ENCODE measurements at regions not wholly inside any gene's neighbourhood (a gene's known extent, or its start where the extent isn't known, plus 50 kb on each side); places are given as distances from the start of the nearest gene placed in this dataset.

DNA sequence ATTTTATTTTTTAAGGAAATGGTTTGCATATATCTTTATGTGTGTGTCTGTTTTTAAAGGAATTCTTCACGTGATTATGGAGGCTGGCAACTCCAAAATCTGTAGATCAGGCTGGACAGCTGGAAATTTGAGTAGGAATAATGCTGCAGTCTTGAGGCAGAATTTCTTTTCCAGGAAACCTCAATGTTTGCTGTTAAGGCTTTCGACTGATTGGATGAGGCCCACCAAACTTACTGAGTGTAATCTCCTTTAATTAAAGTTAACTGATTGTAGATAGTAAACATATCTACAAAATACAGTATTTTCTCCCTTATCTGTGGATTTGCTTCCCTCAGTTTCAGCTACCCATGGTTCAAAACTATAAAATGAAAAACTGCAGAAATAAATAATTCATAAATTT is 883.1 kb downstream of the TTLL7 start:
- CTCF ChIA-PET: no interaction called here
- Mint-ChIP-seq H3K4me1 (peaks cover 8% of the 10 kb centered on the region), H3K9me3 (no peaks in the 10 kb centered on the region), H3K4me3 (no peak overlapping the region), H3K27me3 (ENCODE audit: low read depth) (no peaks in the 10 kb centered on the region), H3K36me3 (no peaks in the 10 kb centered on the region), H3K27ac (no peak overlapping the region)
- no peak for ATAC-seq
- TF ChIP-seq KAT7 (CRISPR knock-in tag; IDR thresholded peaks at IDR 0.05; ENCODE audit: borderline replicate concordance): no peak
- TF ChIP-seq NR3C1 (CRISPR knock-in tag; conservative IDR thresholded peaks at IDR 0.05; ENCODE audit: low read depth): no peak
- TF ChIP-seq, protein P1, sequence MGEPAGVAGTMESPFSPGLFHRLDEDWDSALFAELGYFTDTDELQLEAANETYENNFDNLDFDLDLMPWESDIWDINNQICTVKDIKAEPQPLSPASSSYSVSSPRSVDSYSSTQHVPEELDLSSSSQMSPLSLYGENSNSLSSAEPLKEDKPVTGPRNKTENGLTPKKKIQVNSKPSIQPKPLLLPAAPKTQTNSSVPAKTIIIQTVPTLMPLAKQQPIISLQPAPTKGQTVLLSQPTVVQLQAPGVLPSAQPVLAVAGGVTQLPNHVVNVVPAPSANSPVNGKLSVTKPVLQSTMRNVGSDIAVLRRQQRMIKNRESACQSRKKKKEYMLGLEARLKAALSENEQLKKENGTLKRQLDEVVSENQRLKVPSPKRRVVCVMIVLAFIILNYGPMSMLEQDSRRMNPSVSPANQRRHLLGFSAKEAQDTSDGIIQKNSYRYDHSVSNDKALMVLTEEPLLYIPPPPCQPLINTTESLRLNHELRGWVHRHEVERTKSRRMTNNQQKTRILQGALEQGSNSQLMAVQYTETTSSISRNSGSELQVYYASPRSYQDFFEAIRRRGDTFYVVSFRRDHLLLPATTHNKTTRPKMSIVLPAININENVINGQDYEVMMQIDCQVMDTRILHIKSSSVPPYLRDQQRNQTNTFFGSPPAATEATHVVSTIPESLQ (CRISPR knock-in tag; IDR thresholded peaks at IDR 0.05): no peak
- TF ChIP-seq ATF1 (CRISPR knock-in tag; IDR thresholded peaks at IDR 0.05): no peak
- TF ChIP-seq SMAD4 (CRISPR knock-in tag; IDR thresholded peaks at IDR 0.05): no peak
- TF ChIP-seq, protein P2, sequence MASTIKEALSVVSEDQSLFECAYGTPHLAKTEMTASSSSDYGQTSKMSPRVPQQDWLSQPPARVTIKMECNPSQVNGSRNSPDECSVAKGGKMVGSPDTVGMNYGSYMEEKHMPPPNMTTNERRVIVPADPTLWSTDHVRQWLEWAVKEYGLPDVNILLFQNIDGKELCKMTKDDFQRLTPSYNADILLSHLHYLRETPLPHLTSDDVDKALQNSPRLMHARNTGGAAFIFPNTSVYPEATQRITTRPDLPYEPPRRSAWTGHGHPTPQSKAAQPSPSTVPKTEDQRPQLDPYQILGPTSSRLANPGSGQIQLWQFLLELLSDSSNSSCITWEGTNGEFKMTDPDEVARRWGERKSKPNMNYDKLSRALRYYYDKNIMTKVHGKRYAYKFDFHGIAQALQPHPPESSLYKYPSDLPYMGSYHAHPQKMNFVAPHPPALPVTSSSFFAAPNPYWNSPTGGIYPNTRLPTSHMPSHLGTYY (CRISPR knock-in tag; IDR thresholded peaks at IDR 0.05): no peak
- TF ChIP-seq, protein P3, sequence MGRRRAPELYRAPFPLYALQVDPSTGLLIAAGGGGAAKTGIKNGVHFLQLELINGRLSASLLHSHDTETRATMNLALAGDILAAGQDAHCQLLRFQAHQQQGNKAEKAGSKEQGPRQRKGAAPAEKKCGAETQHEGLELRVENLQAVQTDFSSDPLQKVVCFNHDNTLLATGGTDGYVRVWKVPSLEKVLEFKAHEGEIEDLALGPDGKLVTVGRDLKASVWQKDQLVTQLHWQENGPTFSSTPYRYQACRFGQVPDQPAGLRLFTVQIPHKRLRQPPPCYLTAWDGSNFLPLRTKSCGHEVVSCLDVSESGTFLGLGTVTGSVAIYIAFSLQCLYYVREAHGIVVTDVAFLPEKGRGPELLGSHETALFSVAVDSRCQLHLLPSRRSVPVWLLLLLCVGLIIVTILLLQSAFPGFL (CRISPR knock-in tag; IDR thresholded peaks at IDR 0.05; ENCODE audit: borderline replicate concordance): no peak
- no peak for TF ChIP-seq RORB (CRISPR knock-in tag; IDR thresholded peaks at IDR 0.05)
- TF ChIP-seq, protein P4, sequence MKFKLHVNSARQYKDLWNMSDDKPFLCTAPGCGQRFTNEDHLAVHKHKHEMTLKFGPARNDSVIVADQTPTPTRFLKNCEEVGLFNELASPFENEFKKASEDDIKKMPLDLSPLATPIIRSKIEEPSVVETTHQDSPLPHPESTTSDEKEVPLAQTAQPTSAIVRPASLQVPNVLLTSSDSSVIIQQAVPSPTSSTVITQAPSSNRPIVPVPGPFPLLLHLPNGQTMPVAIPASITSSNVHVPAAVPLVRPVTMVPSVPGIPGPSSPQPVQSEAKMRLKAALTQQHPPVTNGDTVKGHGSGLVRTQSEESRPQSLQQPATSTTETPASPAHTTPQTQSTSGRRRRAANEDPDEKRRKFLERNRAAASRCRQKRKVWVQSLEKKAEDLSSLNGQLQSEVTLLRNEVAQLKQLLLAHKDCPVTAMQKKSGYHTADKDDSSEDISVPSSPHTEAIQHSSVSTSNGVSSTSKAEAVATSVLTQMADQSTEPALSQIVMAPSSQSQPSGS (CRISPR knock-in tag; IDR thresholded peaks at IDR 0.05; ENCODE audit: borderline replicate concordance, low read depth): no peak
- TF ChIP-seq ZNF263 (CRISPR knock-in tag; IDR thresholded peaks at IDR 0.05; ENCODE audit: low read depth): no peak
- TF ChIP-seq, protein P5, sequence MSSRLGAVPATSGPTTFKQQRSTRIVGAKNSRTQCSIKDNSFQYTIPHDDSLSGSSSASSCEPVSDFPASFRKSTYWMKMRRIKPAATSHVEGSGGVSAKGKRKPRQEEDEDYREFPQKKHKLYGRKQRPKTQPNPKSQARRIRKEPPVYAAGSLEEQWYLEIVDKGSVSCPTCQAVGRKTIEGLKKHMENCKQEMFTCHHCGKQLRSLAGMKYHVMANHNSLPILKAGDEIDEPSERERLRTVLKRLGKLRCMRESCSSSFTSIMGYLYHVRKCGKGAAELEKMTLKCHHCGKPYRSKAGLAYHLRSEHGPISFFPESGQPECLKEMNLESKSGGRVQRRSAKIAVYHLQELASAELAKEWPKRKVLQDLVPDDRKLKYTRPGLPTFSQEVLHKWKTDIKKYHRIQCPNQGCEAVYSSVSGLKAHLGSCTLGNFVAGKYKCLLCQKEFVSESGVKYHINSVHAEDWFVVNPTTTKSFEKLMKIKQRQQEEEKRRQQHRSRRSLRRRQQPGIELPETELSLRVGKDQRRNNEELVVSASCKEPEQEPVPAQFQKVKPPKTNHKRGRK (CRISPR knock-in tag; IDR thresholded peaks at IDR 0.05; ENCODE audit: borderline replicate concordance): no peak
- TF ChIP-seq TP53 (CRISPR knock-in tag; IDR thresholded peaks at IDR 0.05): no peak
- no peak for TF ChIP-seq SMAD3 (CRISPR knock-in tag; IDR thresholded peaks at IDR 0.05; ENCODE audit: borderline replicate concordance)
- no peak for TF ChIP-seq NFATC4 (CRISPR knock-in tag; IDR thresholded peaks at IDR 0.05)
- TF ChIP-seq, protein P6, sequence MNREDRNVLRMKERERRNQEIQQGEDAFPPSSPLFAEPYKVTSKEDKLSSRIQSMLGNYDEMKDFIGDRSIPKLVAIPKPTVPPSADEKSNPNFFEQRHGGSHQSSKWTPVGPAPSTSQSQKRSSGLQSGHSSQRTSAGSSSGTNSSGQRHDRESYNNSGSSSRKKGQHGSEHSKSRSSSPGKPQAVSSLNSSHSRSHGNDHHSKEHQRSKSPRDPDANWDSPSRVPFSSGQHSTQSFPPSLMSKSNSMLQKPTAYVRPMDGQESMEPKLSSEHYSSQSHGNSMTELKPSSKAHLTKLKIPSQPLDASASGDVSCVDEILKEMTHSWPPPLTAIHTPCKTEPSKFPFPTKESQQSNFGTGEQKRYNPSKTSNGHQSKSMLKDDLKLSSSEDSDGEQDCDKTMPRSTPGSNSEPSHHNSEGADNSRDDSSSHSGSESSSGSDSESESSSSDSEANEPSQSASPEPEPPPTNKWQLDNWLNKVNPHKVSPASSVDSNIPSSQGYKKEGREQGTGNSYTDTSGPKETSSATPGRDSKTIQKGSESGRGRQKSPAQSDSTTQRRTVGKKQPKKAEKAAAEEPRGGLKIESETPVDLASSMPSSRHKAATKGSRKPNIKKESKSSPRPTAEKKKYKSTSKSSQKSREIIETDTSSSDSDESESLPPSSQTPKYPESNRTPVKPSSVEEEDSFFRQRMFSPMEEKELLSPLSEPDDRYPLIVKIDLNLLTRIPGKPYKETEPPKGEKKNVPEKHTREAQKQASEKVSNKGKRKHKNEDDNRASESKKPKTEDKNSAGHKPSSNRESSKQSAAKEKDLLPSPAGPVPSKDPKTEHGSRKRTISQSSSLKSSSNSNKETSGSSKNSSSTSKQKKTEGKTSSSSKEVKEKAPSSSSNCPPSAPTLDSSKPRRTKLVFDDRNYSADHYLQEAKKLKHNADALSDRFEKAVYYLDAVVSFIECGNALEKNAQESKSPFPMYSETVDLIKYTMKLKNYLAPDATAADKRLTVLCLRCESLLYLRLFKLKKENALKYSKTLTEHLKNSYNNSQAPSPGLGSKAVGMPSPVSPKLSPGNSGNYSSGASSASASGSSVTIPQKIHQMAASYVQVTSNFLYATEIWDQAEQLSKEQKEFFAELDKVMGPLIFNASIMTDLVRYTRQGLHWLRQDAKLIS (CRISPR knock-in tag; IDR thresholded peaks at IDR 0.05; ENCODE audit: borderline replicate concordance): no peak
- TF ChIP-seq, protein P7, sequence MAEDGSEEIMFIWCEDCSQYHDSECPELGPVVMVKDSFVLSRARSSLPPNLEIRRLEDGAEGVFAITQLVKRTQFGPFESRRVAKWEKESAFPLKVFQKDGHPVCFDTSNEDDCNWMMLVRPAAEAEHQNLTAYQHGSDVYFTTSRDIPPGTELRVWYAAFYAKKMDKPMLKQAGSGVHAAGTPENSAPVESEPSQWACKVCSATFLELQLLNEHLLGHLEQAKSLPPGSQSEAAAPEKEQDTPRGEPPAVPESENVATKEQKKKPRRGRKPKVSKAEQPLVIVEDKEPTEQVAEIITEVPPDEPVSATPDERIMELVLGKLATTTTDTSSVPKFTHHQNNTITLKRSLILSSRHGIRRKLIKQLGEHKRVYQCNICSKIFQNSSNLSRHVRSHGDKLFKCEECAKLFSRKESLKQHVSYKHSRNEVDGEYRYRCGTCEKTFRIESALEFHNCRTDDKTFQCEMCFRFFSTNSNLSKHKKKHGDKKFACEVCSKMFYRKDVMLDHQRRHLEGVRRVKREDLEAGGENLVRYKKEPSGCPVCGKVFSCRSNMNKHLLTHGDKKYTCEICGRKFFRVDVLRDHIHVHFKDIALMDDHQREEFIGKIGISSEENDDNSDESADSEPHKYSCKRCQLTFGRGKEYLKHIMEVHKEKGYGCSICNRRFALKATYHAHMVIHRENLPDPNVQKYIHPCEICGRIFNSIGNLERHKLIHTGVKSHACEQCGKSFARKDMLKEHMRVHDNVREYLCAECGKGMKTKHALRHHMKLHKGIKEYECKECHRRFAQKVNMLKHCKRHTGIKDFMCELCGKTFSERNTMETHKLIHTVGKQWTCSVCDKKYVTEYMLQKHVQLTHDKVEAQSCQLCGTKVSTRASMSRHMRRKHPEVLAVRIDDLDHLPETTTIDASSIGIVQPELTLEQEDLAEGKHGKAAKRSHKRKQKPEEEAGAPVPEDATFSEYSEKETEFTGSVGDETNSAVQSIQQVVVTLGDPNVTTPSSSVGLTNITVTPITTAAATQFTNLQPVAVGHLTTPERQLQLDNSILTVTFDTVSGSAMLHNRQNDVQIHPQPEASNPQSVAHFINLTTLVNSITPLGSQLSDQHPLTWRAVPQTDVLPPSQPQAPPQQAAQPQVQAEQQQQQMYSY (CRISPR knock-in tag; IDR thresholded peaks at IDR 0.05): no peak
- TF ChIP-seq FOXK1 (CRISPR knock-in tag; IDR thresholded peaks at IDR 0.05): no peak
- no peak for TF ChIP-seq ZBTB21 (CRISPR knock-in tag; IDR thresholded peaks at IDR 0.05; ENCODE audit: borderline replicate concordance)
- TF ChIP-seq, protein P8, sequence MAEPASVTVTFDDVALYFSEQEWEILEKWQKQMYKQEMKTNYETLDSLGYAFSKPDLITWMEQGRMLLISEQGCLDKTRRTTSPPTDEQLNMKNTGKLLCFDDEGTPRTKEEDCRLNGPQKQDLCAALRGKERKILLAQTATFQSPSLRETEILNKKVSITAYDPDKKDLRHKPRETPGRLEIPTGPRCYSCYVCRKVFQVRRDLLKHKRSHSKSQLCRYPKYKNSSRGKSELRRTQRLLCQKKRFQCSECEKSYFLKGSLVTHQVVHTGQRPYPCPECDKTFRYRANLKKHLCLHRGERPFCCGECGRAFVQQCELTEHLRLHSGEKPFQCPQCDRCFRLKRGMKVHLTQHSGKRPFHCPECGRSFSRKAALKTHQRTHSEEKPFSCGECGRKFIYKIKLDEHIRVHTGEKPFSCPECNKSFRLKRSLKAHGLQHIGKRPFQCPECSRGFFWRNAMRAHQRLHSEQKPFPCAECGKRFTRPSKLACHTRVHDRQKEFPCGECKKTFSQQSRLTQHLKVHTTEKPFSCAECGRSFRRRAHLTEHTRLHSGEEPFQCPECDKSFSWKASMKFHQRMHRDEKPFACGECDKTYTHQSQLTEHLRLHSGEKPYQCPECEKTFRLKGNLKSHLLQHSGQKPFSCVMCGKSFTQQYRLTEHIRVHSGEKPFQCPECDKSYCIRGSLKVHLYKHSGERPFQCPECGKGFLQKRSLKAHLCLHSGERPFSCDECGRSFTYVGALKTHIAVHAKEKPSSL (CRISPR knock-in tag; conservative IDR thresholded peaks at IDR 0.05): no peak
- TF ChIP-seq, protein P9, sequence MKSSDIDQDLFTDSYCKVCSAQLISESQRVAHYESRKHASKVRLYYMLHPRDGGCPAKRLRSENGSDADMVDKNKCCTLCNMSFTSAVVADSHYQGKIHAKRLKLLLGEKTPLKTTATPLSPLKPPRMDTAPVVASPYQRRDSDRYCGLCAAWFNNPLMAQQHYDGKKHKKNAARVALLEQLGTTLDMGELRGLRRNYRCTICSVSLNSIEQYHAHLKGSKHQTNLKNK (CRISPR knock-in tag; IDR thresholded peaks at IDR 0.05): no peak
- POLR2A ChIA-PET: no interaction called here
- DNase-seq (ENCODE audit: low spot score): no peak
